Adrenal gland (tissue), 9 donors: ENCODE measurements at regions not wholly inside any gene's neighbourhood (a gene's known extent, or its start where the extent isn't known, plus 50 kb on each side); places are given as distances from the start of the nearest gene placed in this dataset.

Experiments used
- DNase-seq, 7 donors: peaks; one replicate each; pipeline ENCODE4 v3.0.0-alpha.2; 2019 to 2020
- H3K27ac ChIP-seq, 5 donors: fragments of 200-600 bp; sonication (generic) in 4 of 5; 1 replicate in 3 of 5; 2 replicates in 2 of 5; pipeline versions ENCODE4 v1.5.1 to v1.8.0; 2016 to 2020; ENCODE audit warnings: mild to moderate bottlenecking in 1 of 5
- H3K27me3 ChIP-seq: fragments of 200-600 bp; 2 replicates; pipeline ENCODE4 v1.8.0; 2021
- H3K36me3 ChIP-seq, 2 donors: fragments of 200-600 bp; replicated peaks in 1 of 2; 1 replicate in 1 of 2; 2 replicates in 1 of 2; pipeline versions ENCODE4 v1.5.1 to v1.8.0; 2018 to 2022
- H3K4me1 ChIP-seq, 2 donors: fragments of 200-600 bp; replicated peaks in 1 of 2; 1 replicate in 1 of 2; 2 replicates in 1 of 2; pipeline versions ENCODE4 v1.5.1 to v1.8.0; 2018 to 2021
- H3K4me3 ChIP-seq, 4 donors: fragments of 200-600 bp; sonication (generic) in 3 of 4; one replicate each; pipeline ENCODE4 v1.5.1; 2016 to 2018
- H3K9me3 ChIP-seq, 3 donors: fragments of 200-600 bp; sonication (generic) in 1 of 3; replicated peaks in 1 of 3; 1 replicate in 2 of 3; 2 replicates in 1 of 3; pipeline versions ENCODE4 v1.5.1 to v1.8.0; 2016 to 2021
- CTCF ChIP-seq, 6 experiments: fragments of 450-650 bp in 4 of 6; fragments of 200-600 bp in 2 of 6; sonication (generic) in 1 of 6; IDR thresholded peaks; 1 replicate in 5 of 6; 2 replicates in 1 of 6; pipeline versions ENCODE4 v1.5.1 to v1.8.0; 2016 to 2021; ENCODE audit warnings: antibody characterized with exemption in 6 of 6, mild to moderate bottlenecking in 2 of 6, moderate library complexity in 1 of 6
- POLR2A ChIP-seq, 2 donors: fragments of 450-650 bp; IDR thresholded peaks; one replicate each; pipeline ENCODE4 v1.6.1; 2017; ENCODE audit warnings: antibody characterized with exemption in 2 of 2, mild to moderate bottlenecking in 2 of 2, moderate library complexity in 1 of 2
- WGBS, 4 donors: extraction: QIAGEN DNeasy Blood & Tissue Kit in 2 of 4; methylation state at CpG; one replicate each; pipeline versions ENCODE4 v1.1.5 to v1.1.7; 2013 to 2017; 5-methylcytosine and 5-hydroxymethylcytosine counted together
- intact Hi-C, 2 donors: fragments of 100-400 bp; cut with DNase I; formaldehyde crosslinking; loops; one replicate each; pipeline versions ENCODE4 v1.14.1 to v1.15.0; 2022 to 2023
- donor health status: healthy with polysubstance abuse.
- donor health status: Bipolar disorder and iron deficiency.
- donor health status: DM: yes; HTN: yes; CAD: no.
- donor health status: DM: no; HTN: no; CAD: no.
- donor health status: DM: no; HTN: no; CAD: no.

GRCh38 chr2:133974353-133974752, 279.5 kb upstream of the MGAT5 start:
- WGBS, 4 donors, result 100% methylated on average over 1 of the region's 1 CpG
- Histone ChIP-seq H3K36me3 (no peaks in the 10 kb centered on the region), H3K4me3 (no peak overlapping the region), H3K4me1 (peaks cover 16 to 28% of the 10 kb centered on the region in 2 donors), H3K27me3 (no peaks in the 10 kb centered on the region), H3K9me3 (no peaks in the 10 kb centered on the region), H3K27ac (no peak overlapping the region)
- intact Hi-C loops, result no loop called here
- no peak for TF ChIP-seq CTCF (IDR thresholded peaks at IDR 0.05)
- TF ChIP-seq POLR2A (IDR thresholded peaks at IDR 0.05), result no peak
- DNase-seq, result no peak

- Histone ChIP-seq H3K9me3 (no peaks in the 10 kb centered on the region), H3K4me3 (no peak overlapping the region), H3K27ac (no peak overlapping the region), H3K27me3 (no peaks in the 10 kb centered on the region), H3K4me1 (peaks cover 16 to 28% of the 10 kb centered on the region in 2 donors), H3K36me3 (no peaks in the 10 kb centered on the region)
- 0 to 100% (median 46%) methylated on average over 1 of the region's 1 CpG for WGBS, 4 donors
- no peak for TF ChIP-seq POLR2A (IDR thresholded peaks at IDR 0.05)
- no peak for TF ChIP-seq CTCF (IDR thresholded peaks at IDR 0.05)
- intact Hi-C loops, result no loop called here
- DNase-seq, result no peak
Measured at GRCh38 chr2:133975135-133975534, 278.7 kb upstream of the MGAT5 start.

GRCh38 chr2:133975676-133976428, 278.0 kb upstream of the MGAT5 start:
- peaks cover 16 to 28% of the 10 kb centered on the region in 2 donors for H3K4me1 ChIP-seq
- intact Hi-C loops, result no loop called here
- no peaks in the 10 kb centered on the region for H3K36me3 ChIP-seq
- TF ChIP-seq CTCF (IDR thresholded peaks at IDR 0.05), result no peak
- TF ChIP-seq POLR2A (IDR thresholded peaks at IDR 0.05), result no peak
- 14 to 36% (median 25%) methylated on average over 2 of the region's 2 CpGs for WGBS, 4 donors
- no peaks in the 10 kb centered on the region for H3K27me3 ChIP-seq
- DNase-seq, result no peak
- H3K9me3 ChIP-seq, result no peaks in the 10 kb centered on the region
- no peak overlapping the region for H3K4me3 ChIP-seq
- H3K27ac ChIP-seq, result no peak overlapping the region

GRCh38 chr2:133976659-133977058, 277.2 kb upstream of the MGAT5 start:
- Histone ChIP-seq H3K9me3 (no peaks in the 10 kb centered on the region), H3K27me3 (no peaks in the 10 kb centered on the region), H3K27ac (no peak overlapping the region), H3K4me1 (peaks cover 16 to 28% of the 10 kb centered on the region in 2 donors), H3K36me3 (no peaks in the 10 kb centered on the region), H3K4me3 (no peak overlapping the region)
- intact Hi-C loops, result no loop called here
- TF ChIP-seq POLR2A (IDR thresholded peaks at IDR 0.05) (no peak), CTCF (IDR thresholded peaks at IDR 0.05) (no peak)
- DNase-seq, result no peak
